ENCODE measurements at regions not wholly inside any gene's neighbourhood (a gene's known extent, or its start where the extent isn't known, plus 50 kb on each side); places are given as distances from the start of the nearest gene placed in this dataset.

DNA sequence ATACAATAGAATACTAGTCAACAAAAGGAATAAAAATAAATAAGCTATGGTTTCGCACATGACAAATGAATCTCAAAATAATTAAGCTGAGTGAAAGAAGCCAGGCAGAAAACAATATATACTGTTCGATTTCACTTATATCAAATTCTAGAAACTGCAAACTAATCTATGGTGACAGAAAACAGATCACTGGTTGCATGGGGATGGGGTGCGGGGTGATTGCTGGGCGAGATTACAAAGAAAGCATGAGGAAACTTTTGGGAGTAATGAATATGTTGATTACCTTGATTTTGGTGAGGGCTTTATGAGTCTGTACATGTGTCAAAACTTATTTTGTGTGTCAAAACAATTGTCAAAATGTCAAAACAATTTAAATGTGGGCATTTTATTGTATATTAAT is 135.6 kb downstream of the GPR85 start:
- TF ChIP-seq, protein P1, sequence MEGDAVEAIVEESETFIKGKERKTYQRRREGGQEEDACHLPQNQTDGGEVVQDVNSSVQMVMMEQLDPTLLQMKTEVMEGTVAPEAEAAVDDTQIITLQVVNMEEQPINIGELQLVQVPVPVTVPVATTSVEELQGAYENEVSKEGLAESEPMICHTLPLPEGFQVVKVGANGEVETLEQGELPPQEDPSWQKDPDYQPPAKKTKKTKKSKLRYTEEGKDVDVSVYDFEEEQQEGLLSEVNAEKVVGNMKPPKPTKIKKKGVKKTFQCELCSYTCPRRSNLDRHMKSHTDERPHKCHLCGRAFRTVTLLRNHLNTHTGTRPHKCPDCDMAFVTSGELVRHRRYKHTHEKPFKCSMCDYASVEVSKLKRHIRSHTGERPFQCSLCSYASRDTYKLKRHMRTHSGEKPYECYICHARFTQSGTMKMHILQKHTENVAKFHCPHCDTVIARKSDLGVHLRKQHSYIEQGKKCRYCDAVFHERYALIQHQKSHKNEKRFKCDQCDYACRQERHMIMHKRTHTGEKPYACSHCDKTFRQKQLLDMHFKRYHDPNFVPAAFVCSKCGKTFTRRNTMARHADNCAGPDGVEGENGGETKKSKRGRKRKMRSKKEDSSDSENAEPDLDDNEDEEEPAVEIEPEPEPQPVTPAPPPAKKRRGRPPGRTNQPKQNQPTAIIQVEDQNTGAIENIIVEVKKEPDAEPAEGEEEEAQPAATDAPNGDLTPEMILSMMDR (IDR thresholded peaks at IDR 0.05) = no peak
- TF ChIP-seq FOXM1 (IDR thresholded peaks at IDR 0.05; ENCODE audit: low read depth) (no peak), ELF1 (IDR thresholded peaks at IDR 0.05) (no peak)
- TF ChIP-seq, protein P2, sequence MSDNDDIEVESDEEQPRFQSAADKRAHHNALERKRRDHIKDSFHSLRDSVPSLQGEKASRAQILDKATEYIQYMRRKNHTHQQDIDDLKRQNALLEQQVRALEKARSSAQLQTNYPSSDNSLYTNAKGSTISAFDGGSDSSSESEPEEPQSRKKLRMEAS (IDR thresholded peaks at IDR 0.05; ENCODE audit: low read depth) = no peak

Measured in SK-N-SH (cell line).